Stimulated activated CD8-positive, alpha-beta memory T cell treated with anti-CD3 and anti-CD28 coated beads, Interleukin-4, amount 100 ng/mL, for 24 hours (primary cell): ENCODE measurements at regions not wholly inside any gene's neighbourhood (a gene's known extent, or its start where the extent isn't known, plus 50 kb on each side); places are given as distances from the start of the nearest gene placed in this dataset.

Source experiments
- DNase-seq: peaks from one replicate; pipeline ENCODE4 v3.0.0-alpha.2; 2020; ENCODE audit warnings: low read depth

DNA sequence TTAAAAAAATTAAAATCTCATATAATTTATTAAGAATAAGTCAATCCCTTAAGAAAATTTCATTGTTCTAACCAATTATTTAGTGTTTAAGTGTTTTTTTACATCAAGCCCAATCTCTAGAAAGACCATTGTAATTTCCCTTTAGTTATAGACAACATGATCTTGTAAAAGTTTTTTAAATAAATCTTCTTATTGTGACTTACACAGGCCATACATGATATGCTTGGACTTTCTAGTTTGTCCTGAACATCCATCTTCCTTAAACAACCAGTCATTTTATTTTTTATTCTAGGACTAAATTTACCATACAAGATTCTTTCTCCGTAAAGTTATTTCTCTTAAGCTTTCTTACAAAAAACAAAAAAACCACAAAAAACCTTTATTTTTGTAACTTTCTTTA, 126.5 kb upstream of the MAST4 start:
- no peak for DNase-seq

DNA sequence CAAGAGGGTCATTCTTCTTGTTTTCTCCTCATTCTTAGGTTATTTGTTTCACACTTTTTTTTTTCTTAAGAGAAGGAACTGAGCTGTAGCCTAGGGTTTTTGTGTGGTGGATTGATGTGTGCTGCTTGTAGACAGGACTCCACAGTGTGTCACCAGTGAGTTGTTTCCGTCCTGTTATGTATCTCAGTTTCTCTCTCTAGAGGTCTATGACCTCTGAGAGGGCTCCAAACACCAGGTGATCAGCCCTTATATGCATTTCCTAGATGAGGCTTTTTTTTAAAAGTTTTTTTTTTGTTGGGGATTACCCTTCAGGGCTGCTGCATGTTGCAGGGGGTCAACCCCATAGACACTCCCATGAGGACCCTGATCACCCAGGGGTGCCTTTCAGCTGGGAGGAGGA, 124.2 kb upstream of the MAST4 start:
- DNase-seq, result no peak

DNA sequence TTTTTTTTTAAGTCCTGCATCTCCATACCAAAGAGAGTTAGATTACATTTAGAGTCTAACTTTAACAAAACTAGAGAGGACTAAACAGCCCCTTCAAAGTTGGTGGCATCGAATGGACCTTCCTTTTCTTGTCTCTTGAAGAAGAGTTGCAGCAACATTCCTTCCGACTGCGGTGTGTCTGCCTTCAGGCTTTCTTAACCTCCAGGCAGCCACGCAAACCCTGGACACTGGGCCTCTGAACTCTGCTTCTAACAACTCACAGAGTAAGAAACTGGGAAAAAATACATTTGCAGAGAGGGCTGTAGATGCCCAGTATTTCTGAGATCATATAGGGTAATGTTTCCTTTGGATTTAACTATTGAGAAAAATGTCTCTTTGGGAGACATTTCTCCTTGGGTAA, 120.5 kb upstream of the MAST4 start:
- no peak for DNase-seq

DNA sequence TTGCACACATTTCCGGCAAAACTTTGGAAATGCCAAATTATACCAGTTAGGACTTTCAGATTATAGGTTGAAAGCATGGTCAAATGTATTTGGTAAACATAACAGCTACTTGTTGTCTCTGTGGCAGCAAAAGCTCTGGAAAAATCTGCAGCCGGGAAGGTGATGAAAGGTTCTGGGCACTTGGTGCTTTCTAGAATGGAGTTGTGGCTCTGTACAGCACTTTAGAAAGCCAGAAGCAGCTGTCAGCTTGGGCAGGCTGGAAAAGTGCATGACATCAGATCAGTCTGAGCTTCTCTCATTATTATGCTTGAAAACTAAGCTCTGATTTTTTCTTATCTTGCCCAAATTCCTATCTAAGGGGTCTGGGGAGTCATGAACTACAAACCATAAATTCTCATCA, 118.6 kb upstream of the MAST4 start:
- DNase-seq, result no peak

DNA sequence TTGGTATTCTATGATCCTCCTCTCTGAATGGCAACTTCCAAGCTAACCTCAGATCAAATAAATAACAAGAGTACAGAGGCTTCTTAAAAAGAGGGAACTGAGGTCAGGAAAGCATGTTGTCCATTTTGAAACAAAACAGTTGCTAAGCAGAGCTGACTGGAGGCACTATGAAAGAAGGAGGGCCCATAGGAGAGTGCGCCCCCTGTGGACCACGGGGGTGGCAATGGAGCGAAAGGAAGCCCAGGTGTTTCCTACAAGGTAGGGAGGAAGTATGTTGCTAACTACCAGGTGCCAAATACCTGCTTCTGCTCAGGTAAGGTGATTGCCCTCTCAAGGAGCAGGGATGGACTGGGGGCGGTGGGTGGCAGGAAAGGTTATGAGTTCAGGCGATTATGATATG, 101.8 kb upstream of the MAST4 start:
- DNase-seq, result no peak

DNA sequence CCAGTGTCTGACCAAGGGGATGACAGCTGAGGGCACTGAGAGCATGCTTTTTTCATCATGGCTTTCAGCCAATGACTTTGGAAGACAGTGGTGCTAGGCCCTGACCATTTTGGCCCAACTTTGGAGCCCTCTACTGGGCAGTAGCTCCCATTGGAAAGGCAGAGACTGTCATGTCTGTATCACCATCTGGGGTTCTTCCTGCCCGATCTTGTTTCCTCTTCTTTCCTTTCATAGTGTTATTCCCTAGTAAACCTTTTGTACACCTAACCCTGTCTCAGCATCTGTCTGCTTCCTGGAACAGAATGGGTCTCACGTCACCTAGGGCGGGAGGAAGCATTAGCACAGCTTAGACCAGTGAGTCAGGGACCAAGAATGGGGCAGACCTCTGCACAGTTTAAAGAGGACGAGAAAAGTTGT, 97.4 kb upstream of the MAST4 start:
- no peak for DNase-seq

DNA sequence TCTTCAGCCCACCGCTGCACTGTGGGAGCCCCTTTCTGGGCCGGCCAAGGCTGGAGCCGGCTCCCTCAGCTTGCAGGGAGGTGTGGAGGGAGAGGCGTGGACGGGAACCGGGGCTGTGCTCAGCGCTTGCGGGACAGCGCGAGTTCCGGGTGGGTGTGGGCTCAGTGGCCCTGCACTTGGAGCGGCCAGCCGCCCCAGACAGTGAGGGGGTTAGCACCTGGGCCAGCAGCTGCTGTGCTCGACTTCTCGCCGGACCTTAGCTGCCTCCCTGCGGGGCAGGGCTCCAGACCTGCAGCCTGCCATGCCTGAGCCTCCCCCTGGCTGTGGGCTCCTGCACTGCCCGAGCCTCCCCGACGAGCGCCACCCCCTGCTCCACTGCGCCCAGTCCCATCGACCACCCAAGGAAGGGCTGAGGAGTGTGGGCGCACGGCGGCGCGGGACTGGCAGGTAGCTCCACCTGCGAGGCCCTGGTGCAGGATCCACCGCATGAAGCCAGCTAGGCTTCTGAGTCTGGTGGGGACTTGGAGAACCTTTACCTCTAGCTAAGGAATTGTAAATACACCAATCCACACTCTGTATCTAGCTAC, 92.9 kb upstream of the MAST4 start:
- no peak for DNase-seq

DNA sequence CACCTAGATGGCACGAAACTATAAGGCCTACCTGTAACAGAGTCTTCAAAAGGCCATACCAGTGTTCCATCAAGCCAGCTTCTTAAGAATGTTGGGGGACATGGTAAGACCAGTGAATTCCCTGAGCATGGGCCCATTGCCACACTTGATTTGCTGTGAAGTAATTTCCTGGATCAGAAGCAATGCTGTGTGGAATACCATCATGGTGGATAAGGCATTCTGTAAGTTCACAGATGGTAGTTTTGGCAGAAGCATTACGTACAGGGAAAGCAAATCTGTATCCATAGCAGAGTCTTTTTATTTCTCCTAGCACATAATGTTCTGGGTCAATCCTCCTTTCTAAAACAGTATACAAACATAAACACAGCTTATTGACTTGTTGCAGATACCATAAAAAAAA, 89.1 kb upstream of the MAST4 start:
- DNase-seq, result no peak

DNA sequence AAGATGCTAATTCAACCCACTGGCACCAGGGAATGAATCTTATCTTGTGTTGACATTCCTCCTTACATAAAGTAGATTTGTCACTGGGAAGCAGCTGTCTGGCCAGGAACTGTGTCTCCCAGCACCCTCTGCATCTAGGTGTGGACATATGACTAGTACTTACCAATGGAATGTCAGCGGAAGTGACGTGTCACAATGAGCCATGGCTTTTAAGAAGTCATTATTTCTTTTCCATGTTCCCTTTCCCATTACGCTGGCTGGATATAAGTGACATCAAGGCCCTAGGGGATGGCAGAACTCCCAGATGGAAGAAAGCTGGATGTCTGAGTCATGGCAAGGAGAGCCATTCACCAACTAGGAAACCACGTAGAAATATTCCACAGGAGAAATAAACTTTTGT, 84.7 kb upstream of the MAST4 start:
- DNase-seq, result no peak

DNA sequence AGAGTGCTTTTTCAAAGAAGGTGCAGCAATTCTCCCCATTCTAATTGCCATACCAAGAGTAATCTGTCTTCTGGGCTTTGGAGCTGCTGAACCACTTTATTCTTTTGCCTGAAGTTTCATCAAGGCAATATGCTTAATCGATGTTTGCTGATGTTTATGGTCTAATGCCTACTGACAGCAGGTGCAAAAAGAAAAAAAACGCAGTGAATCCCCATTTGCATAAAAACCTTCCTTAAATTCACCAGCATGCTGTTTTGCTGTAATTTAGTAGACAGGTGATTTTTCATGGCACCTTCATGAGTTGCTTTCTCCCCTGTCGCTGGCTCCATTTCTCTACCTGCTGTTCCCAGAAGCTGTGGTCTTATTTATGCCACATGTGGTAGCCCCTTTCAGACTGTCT, 83.1 kb upstream of the MAST4 start:
- no peak for DNase-seq

DNA sequence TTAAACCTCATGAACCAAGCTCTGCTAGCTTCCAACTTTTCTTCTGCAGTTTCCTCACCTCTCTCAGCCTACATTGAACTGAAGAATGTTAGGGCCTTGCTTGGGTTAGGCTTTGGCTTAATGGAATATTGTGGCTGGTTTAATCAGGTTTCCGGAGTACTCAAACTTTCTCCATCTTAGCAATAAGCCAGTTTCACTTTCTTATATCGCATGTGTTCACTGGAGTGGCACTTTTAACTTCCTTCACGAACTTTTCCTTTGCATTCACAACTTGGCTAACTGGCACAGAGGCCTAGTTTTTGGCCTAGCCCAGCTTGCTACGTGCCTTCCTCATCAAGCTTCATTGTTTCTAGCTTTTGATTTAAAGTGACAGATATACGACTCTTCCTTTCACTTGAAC, 81.0 kb upstream of the MAST4 start:
- no peak for DNase-seq

DNA sequence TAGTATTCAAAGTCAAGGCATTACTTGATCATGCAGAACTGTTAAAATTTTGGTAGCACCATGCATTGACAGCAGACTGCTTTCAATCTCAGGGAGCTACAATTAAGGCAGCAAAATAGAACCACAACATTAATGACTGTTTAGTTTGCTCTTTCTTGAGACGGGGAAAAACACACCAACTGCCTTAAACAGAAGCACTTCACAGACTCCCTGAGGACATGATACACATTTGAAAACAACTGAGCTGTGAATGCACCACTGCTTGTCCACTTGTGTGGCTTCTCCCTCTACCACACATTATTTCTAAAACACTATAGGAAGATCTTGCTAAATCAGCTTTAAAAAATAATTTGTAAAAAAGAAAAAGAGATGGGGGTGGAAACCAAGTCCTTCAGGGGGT, 79.6 kb upstream of the MAST4 start:
- DNase-seq, result no peak

DNA sequence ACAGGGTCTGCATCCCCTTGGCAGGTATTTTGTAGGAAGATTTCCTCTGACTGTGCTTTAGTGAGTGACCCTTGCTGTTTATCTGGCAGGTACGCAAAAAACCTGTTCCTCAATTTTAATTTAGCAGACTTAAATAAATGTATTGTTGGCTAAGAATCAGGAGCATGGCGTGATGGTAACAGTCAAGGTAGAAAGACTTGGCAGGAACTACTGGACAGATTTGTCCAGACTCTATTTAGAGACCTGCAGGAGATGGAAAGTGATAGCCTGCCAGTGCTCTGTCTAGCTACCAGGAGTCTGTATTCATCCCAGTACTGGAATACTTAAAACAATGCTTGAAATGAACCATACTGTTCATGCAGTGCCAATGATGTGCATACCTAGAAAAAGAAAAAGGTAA, 78.8 kb upstream of the MAST4 start:
- no peak for DNase-seq

DNA sequence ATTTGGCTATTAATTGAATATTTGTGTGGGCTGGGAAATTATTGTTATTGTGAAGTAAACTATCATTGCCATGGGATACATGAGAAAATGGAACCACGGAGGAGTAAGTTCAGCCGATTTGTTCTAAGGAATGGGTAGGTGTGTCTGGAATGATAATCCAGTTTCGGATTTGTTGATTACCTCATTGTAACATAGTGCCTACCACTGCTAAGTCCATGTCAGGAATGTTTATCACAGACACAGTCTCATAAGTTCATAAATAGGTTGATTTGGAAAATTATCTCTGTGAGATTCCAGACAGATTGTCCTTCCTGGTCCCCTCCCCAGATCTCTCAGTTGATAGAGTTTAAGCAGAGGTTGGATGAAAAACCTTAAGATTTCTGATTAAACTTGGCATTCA, 78.1 kb upstream of the MAST4 start:
- DNase-seq, result no peak

DNA sequence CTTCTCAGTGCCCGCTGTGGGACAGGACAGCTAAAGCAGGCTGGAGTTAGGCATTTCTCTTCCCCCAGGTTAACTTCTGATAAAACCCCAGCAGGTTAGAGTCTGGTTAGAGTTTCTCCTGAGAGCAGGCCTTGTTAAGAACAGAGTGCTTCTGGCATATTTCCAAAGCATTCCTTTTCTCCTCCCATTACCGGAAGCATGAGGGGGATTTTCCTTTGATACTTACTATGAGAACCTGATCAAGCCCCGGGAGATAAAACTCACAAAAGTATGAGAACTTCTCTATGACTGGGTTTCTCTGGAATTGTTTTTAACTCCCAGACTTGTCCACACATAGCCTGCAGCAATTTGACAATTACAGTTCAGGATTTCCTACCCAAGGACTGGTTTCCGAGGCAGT, 77.4 kb upstream of the MAST4 start:
- no peak for DNase-seq

DNA sequence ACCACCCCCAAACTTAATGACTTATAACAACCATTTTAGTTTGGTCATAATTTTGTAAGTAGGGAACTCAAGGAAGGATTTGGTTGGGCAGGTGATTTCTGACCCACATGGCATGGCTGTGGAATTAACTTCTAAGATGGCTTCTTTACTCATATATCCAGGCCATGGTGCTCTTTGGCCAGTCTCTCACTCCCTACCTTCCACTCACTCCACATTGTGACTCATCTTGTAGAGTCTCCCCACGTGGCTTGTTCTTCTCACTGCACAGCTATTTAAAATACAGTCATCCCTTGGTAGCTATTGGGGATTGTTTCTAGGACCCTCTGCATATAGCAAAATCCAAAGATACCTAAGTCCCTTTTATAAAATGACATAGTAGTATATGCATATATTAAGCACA, 76.6 kb upstream of the MAST4 start:
- no peak for DNase-seq

DNA sequence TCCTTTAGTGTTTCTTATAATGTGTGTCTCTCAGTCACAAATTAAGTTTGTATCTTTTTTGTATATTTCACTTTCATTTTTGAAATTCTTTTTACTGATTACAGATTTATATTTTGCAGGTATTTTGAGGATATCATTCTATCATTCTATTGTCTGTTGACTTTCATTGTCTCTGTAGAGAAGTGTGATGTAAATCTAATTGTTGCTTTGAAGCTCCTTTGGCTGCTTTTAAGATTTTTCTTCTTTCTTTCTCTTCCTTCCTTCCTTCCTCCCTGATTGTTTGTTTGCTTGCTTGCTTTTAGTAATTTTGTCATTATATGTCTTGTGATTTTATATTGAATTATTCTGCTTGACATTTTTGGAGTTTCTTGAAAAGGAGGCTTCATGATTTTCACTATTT, 75.3 kb upstream of the MAST4 start:
- DNase-seq, result no peak

DNA sequence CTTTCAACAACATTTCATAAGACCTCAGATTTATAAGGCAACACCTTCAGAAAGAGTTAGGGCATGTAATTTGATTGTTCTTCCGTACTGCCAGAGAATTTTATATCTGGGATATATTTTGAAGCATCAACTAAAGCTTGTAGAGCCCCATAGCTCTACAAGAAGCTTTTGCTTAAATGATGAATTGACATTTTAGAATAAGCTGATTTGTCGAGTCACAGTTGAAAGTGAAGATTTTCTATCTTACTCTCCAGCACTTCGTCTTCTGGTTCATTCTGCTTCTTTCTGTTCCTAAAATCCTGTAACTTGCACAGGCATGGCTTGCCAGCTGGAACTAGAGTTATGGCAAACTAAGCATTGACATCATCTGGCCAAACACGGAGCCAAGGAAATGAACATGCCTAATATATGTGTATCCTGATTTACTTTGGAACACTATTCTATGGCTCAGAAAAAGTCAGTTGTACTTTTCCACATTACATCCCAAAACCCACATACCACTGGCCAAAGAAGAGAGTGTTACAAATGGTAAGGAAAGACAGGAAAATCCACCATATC, 68.6 kb upstream of the MAST4 start:
- no peak for DNase-seq

DNA sequence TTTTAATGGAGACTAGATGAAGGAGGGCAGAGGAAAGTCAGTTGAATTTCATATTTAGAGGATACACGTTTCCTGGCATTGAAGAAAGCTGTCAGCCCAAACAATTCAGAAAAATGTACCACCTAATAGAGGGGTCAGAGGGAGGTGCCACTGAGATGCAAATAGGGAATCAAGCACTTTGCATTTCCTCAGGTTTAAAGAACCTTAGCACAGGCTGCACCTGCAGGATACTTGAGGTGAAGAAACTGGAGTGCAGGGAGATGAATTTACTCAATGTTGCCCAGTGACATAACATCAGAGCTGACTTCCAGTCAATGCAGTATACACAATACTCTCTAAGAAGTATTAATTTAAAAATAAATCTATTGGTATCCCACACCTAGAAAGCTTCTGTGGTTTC, 67.0 kb upstream of the MAST4 start:
- DNase-seq, result no peak

DNA sequence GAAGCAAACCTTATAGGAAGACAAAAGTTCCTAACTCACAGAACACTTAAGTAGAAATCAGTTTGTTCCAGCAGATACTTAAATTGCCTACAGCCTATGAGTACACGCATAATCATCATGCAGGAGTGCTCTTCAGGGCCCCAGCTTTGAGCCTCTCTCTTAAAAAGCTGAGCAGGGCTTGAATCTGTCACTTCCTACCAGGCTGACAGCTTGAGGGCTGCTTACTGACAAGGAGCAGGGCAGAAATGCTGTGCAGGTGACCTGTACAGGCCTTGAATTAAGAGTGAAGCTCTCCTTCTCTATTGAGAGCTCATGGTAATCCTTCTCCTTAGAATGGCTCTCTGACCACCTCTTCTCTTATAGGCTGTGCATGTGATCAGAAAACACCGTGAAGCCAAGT, 66.5 kb upstream of the MAST4 start:
- DNase-seq, result no peak

DNA sequence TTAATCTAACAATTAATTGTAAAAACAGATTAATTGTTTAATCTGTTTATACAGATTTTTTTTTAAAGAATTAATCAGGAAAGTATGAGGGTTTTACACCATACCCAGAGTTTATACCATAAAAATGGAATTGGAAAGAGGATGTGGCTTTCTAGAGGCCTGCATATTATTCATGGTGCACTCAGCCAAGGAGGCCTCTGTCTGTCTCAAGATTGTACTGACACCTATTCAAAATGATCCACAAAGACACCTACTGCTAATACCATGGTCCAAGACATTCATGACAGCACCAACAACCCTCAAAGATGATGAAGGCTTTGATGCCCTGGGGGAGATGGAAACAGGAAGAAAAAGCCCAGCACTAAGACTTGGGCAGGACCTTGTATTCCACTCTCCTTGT, 58.1 kb upstream of the MAST4 start:
- DNase-seq, result no peak

DNA sequence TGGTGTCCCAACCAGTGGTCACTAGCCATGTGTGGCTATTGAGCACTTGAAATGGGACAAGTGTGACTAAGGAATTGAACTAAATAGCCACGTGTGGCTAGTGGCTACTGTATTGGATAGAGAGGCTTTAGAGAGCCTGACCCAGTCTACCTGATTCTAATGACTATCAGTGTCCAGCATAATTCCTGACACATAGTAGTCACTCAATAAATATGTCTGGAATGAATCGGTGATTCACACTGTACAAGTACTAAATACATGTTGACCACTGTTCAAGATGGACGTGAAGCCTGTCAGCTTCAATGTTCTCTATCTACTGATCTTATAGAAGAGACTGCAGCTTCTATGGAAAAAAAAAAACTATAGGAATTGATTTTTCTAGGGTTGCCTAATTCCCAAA, 57.7 kb upstream of the MAST4 start:
- no peak for DNase-seq

DNA sequence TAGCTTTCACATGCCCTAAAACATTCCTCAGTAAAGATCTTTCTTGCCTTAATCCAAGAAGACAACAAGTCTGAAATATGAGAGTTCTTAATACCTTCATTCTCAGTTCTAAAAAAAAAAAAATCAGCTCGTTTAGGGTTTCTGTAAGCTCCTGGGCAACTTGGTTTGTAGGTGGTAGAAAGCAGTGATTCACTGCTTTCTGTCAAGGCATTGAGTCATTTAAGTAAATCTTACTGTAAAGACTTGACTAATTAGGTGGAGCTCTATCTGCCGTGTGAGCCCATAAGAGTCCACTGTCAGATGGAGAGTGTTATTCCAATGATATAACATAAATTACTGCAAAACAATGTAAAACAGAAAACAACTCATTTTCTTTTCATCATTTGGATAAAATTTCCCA, 56.1 kb upstream of the MAST4 start:
- DNase-seq, result no peak

DNA sequence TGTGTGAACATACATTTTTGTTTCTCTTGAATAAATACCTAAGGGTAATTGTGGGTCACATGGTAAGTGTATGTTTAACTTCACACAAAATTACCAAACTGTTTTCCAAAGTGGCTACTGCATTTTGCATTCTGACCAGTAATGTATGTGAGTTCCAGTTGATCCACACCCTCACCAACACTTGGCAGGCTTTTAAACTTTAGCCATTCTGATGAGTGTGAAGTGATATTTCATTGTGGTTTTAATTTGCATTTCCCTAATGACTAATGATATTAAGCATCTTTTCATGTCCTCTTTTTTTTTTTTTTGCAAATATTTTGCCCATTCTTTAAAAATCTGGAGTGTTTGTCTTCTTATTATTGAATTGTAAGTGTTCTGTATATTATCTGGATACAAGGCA, 53.5 kb upstream of the MAST4 start:
- DNase-seq, result no peak
